Trophoblast cell (in vitro differentiated cells and primary cell): ENCODE measurements at regions not wholly inside any gene's neighbourhood (a gene's known extent, or its start where the extent isn't known, plus 50 kb on each side); places are given as distances from the start of the nearest gene placed in this dataset.

Source experiments
- DNase-seq, 2 donors: peaks; one replicate each; pipeline ENCODE4 v3.0.0-alpha.2; 2016
- H2AFZ ChIP-seq: 2 replicates; pipeline ENCODE4 v1.6.1; 2013; ENCODE audit warnings: low read length, moderate library complexity, mild to moderate bottlenecking; ENCODE audit not compliant: insufficient read depth, poor library complexity
- H2AK5ac ChIP-seq: 2 replicates; pipeline ENCODE4 v1.6.1; 2013; ENCODE audit warnings: mild to moderate bottlenecking, low read length
- H2BK120ac ChIP-seq: 2 replicates; pipeline ENCODE4 v1.6.1; 2013; ENCODE audit warnings: low read length, mild to moderate bottlenecking, moderate library complexity; ENCODE audit not compliant: insufficient read depth, poor library complexity
- H2BK12ac ChIP-seq: 2 replicates; pipeline ENCODE4 v1.6.1; 2013; ENCODE audit warnings: mild to moderate bottlenecking, low read length, moderate library complexity
- H2BK5ac ChIP-seq: 2 replicates; pipeline ENCODE4 v1.6.1; 2013; ENCODE audit warnings: low read length, low read depth, moderate library complexity, mild to moderate bottlenecking; ENCODE audit not compliant: poor library complexity
- H3K14ac ChIP-seq: 2 replicates; pipeline ENCODE4 v1.6.1; 2013; ENCODE audit warnings: mild to moderate bottlenecking, low read length
- H3K18ac ChIP-seq: 2 replicates; pipeline ENCODE4 v1.6.1; 2013; ENCODE audit warnings: mild to moderate bottlenecking, low read length
- H3K23ac ChIP-seq: 2 replicates; pipeline ENCODE4 v1.6.1; 2013; ENCODE audit warnings: low read length
- H3K27ac ChIP-seq: 2 replicates; pipeline ENCODE4 v1.5.1; 2013; ENCODE audit warnings: low read depth, mild to moderate bottlenecking, inconsistent platforms, low read length, moderate library complexity
- H3K27me3 ChIP-seq: 2 replicates; pipeline ENCODE4 v1.6.1; 2013; ENCODE audit warnings: inconsistent platforms, mild to moderate bottlenecking, low read length, moderate library complexity; ENCODE audit not compliant: insufficient read depth
- H3K36me3 ChIP-seq, 2 experiments: 1 replicate in 1 of 2; 2 replicates in 1 of 2; pipeline ENCODE4 v1.6.1; 2013; ENCODE audit warnings: low read length in 2 of 2, mild to moderate bottlenecking in 2 of 2, moderate library complexity in 1 of 2; ENCODE audit not compliant: insufficient read depth in 2 of 2, control insufficient read depth in 1 of 2
- H3K4ac ChIP-seq: 2 replicates; pipeline ENCODE4 v1.6.1; 2013; ENCODE audit warnings: low read depth, mild to moderate bottlenecking, low read length, moderate library complexity
- H3K4me1 ChIP-seq, 2 experiments: 1 replicate in 1 of 2; 2 replicates in 1 of 2; pipeline ENCODE4 v1.6.1; 2013; ENCODE audit warnings: low read length in 2 of 2, mild to moderate bottlenecking in 2 of 2, moderate library complexity in 1 of 2; ENCODE audit not compliant: insufficient read depth in 2 of 2, control insufficient read depth in 1 of 2
- H3K4me2 ChIP-seq: 2 replicates; pipeline ENCODE4 v1.6.1; 2013; ENCODE audit warnings: inconsistent platforms, mild to moderate bottlenecking, low read length, moderate library complexity
- H3K4me3 ChIP-seq: 2 replicates; pipeline ENCODE4 v1.5.1; 2013; ENCODE audit warnings: mild to moderate bottlenecking, low read depth, low read length, inconsistent platforms
- H3K79me1 ChIP-seq: one replicate; pipeline ENCODE4 v1.6.1; 2013; ENCODE audit warnings: low read length
- H3K79me2 ChIP-seq: 2 replicates; pipeline ENCODE4 v1.6.1; 2013; ENCODE audit warnings: low read length, mild to moderate bottlenecking; ENCODE audit not compliant: control insufficient read depth, insufficient read depth, poor library complexity
- H3K9ac ChIP-seq: 2 replicates; pipeline ENCODE4 v1.6.1; 2013; ENCODE audit warnings: mild to moderate bottlenecking, low read length
- H3K9me3 ChIP-seq: 2 replicates; pipeline ENCODE4 v1.6.1; 2013; ENCODE audit warnings: low read depth, mild to moderate bottlenecking, control low read depth, inconsistent platforms, low read length; ENCODE audit not compliant: insufficient read depth
- H4K12ac ChIP-seq: 2 replicates; pipeline ENCODE4 v1.6.1; 2013; ENCODE audit warnings: low read depth, mild to moderate bottlenecking, low read length, moderate library complexity
- H4K8ac ChIP-seq: 2 replicates; pipeline ENCODE4 v1.6.1; 2013; ENCODE audit warnings: low read depth, mild to moderate bottlenecking, low read length, moderate library complexity
- H4K91ac ChIP-seq: one replicate; pipeline ENCODE4 v1.6.1; 2013; ENCODE audit warnings: low read depth, mild to moderate bottlenecking, low read length, moderate library complexity
- WGBS: extraction: QIAGEN DNeasy Blood & Tissue Kit; methylation state at CpG from one replicate; pipeline ENCODE4 v1.1.7; 2013; ENCODE audit warnings: missing lambda C conversion rate; ENCODE audit not compliant: insufficient read length, insufficient coverage; ENCODE audit errors: extremely low coverage; 5-methylcytosine and 5-hydroxymethylcytosine counted together

- Histone ChIP-seq H2AFZ (no peak overlapping the region), H3K18ac (no peak overlapping the region), H3K4me3 (no peak overlapping the region), H3K9me3 (no peaks in the 10 kb centered on the region), H3K4me1 (peaks cover 3 to 5% of the 10 kb centered on the region in 2 experiments), H2BK12ac (no peak overlapping the region), H4K91ac (no peak overlapping the region), H2BK5ac (no peak overlapping the region), H3K4me2 (no peak overlapping the region), H3K27me3 (no peaks in the 10 kb centered on the region), H3K27ac (no peak overlapping the region), H4K8ac (no peak overlapping the region), H3K14ac (no peak overlapping the region), H3K9ac (no peak overlapping the region), H3K79me1 (peaks cover 4% of the 10 kb centered on the region), H3K4ac (no peak overlapping the region), H2BK120ac (no peak overlapping the region), H3K36me3 (no peaks in the 10 kb centered on the region), H3K23ac (no peak overlapping the region), H2AK5ac (no peak overlapping the region), H4K12ac (no peak overlapping the region), H3K79me2 (no peaks in the 10 kb centered on the region)
- WGBS = no CpG with 5 or more reads among the region's 3 CpGs
- DNase-seq = peak in 1 of 2 donors; percentile 51
Observed at GRCh38 chr16:17612336-17612735, 141.6 kb upstream of the XYLT1 start.

- DNase-seq = no peak
- no CpG with 5 or more reads among the region's 6 CpGs for WGBS
- H3K79me2 ChIP-seq = no peaks in the 10 kb centered on the region
- no peak overlapping the region for H2AK5ac ChIP-seq
- peaks cover 2 to 9% of the 10 kb centered on the region in 2 experiments for H3K4me1 ChIP-seq
- no peak overlapping the region for H3K9ac ChIP-seq
- H3K4me2 ChIP-seq = no peak overlapping the region
- peak overlapping the region; percentile 10 for H3K27ac ChIP-seq
- H4K91ac ChIP-seq = no peak overlapping the region
- no peak overlapping the region for H4K12ac ChIP-seq
- no peak overlapping the region for H4K8ac ChIP-seq
- H3K27me3 ChIP-seq = no peaks in the 10 kb centered on the region
- no peak overlapping the region for H2BK5ac ChIP-seq
- no peak overlapping the region for H2AFZ ChIP-seq
- peaks cover under 1% of the 10 kb centered on the region for H3K79me1 ChIP-seq
- no peaks in the 10 kb centered on the region for H3K36me3 ChIP-seq
- H3K14ac ChIP-seq = no peak overlapping the region
- no peak overlapping the region for H3K4me3 ChIP-seq
- H2BK12ac ChIP-seq = no peak overlapping the region
- H3K9me3 ChIP-seq = no peaks in the 10 kb centered on the region
- H3K23ac ChIP-seq = no peak overlapping the region
- no peak overlapping the region for H2BK120ac ChIP-seq
- no peak overlapping the region for H3K4ac ChIP-seq
- no peak overlapping the region for H3K18ac ChIP-seq
Observed at GRCh38 chr16:17607609-17608008, 136.8 kb upstream of the XYLT1 start.

- Histone ChIP-seq H3K27ac (peak overlapping the region; percentile 46), H2BK120ac (no peak overlapping the region), H2AFZ (no peak overlapping the region), H3K79me2 (no peaks in the 10 kb centered on the region), H3K27me3 (no peaks in the 10 kb centered on the region), H4K8ac (no peak overlapping the region), H2BK12ac (no peak overlapping the region), H3K18ac (no peak overlapping the region), H3K4me2 (peak overlapping the region; percentile 36), H3K9me3 (no peaks in the 10 kb centered on the region), H3K4me1 (peaks cover 2 to 9% of the 10 kb centered on the region in 2 experiments), H3K79me1 (no peaks in the 10 kb centered on the region), H3K4me3 (no peak overlapping the region), H2BK5ac (no peak overlapping the region), H3K23ac (no peak overlapping the region), H2AK5ac (no peak overlapping the region), H4K91ac (no peak overlapping the region), H3K9ac (no peak overlapping the region), H3K36me3 (no peaks in the 10 kb centered on the region), H3K4ac (no peak overlapping the region), H4K12ac (no peak overlapping the region), H3K14ac (no peak overlapping the region)
- no peak for DNase-seq
- WGBS = no CpG with 5 or more reads among the region's 4 CpGs
Observed at GRCh38 chr16:17607075-17607509, 136.3 kb upstream of the XYLT1 start.

GRCh38 chr16:17606460-17606859 lies 135.7 kb upstream of the XYLT1 start:
- Histone ChIP-seq H3K9ac (no peak overlapping the region), H2BK12ac (no peak overlapping the region), H4K8ac (no peak overlapping the region), H2AFZ (no peak overlapping the region), H3K18ac (no peak overlapping the region), H3K27ac (peak overlapping the region; percentile 46), H3K27me3 (no peaks in the 10 kb centered on the region), H2BK5ac (no peak overlapping the region), H3K4me1 (peaks cover 2 to 9% of the 10 kb centered on the region in 2 experiments), H3K79me2 (no peaks in the 10 kb centered on the region), H3K14ac (no peak overlapping the region), H3K4ac (no peak overlapping the region), H3K36me3 (no peaks in the 10 kb centered on the region), H4K12ac (no peak overlapping the region), H3K9me3 (no peaks in the 10 kb centered on the region), H3K23ac (no peak overlapping the region), H4K91ac (no peak overlapping the region), H3K79me1 (no peaks in the 10 kb centered on the region), H3K4me3 (no peak overlapping the region), H3K4me2 (no peak overlapping the region), H2AK5ac (no peak overlapping the region), H2BK120ac (no peak overlapping the region)
- WGBS = no CpG with 5 or more reads among the region's 1 CpG
- DNase-seq = no peak
